NOMO-1 (cell line): ENCODE measurements at regions not wholly inside any gene's neighbourhood (a gene's known extent, or its start where the extent isn't known, plus 50 kb on each side); places are given as distances from the start of the nearest gene placed in this dataset.
A peak's percentile ranks its signal among the peaks of the same experiment; 100 is the strongest.

Experiments
- DNase-seq, 2 experiments: peaks; one replicate each; lab custom pipeline; 2025; ENCODE audit not compliant: unreplicated experiment in 2 of 2; lab: John Stamatoyannopoulos, UW

DNA sequence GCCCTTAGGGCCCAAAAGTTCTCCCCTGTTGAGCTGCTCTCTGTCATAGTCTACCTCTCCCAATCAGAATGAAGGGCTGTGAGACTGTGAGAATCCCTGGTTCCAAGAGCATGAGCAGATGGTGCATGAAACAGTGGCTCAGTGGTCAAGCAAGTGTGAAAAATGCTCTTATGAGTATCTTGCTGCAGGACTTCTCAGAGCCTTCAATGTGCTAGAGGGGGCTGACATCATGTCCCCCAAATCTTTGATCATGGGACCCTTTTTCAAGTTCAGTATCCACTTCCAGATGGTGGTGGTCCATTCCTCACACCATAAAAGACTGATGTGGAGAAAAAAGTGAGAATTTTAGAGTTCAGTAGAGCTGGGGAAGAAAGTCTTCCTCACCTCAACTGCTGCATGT is 265.3 kb upstream of the HABP2 start:
- DNase-seq = no peak

DNA sequence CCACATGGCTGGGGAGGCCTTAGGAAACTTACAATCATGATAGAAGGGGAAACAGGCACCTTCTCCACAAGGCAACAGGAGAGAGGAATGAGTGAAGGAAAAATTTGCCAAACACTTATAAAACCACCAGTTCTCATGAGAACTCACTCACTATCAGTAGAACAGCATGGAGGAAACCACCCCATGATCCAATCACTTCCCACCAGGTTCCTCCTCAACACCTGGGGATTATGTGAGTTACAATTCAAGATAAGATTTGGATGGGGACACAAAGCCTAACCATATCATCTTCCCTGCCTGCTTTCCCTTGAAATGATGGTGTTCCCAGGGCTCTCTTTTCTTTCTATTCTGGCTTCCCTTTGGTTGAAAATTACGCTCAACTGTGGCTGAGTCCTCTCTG is 262.7 kb upstream of the HABP2 start:
- DNase-seq = no peak

DNA sequence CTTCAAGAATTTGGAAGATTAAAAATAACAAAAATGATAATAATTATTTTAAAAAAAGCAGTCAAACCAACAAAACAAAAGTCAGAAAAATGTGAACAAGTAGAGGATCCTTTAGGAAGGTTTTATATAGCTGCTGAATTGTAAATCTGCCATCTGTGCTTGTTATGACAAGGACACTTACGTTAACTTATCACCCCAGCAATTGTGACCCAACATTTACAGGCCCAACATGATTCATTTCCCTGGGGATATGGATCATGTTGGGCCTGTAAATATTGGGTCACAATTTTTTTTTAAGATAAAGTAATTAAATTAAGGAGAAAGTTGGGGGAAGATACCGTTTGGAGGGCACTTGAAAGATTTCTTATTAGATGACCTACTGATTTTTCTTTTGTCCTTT is 261.4 kb upstream of the HABP2 start:
- DNase-seq = no peak

DNA sequence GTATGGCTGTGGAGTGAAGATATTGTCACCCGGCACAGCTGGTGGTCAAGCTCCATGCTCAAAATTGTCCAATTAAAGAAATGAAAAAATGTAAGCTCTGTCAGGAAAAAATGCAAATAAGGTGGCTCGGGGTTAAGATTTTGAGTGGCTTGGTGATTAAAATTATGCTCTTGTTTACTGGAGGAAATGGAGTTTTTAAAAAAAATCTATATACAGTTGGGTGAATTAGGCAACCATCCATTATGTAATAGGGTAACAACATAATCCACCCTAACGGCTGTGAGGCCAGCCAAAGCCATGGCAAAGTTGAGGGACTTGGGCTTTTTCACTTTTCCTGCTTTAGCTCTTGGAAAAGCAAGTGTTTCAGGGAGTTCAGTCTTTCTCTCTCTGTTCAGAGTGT is 260.8 kb upstream of the HABP2 start:
- peak; percentile 45 to 66 for DNase-seq

DNA sequence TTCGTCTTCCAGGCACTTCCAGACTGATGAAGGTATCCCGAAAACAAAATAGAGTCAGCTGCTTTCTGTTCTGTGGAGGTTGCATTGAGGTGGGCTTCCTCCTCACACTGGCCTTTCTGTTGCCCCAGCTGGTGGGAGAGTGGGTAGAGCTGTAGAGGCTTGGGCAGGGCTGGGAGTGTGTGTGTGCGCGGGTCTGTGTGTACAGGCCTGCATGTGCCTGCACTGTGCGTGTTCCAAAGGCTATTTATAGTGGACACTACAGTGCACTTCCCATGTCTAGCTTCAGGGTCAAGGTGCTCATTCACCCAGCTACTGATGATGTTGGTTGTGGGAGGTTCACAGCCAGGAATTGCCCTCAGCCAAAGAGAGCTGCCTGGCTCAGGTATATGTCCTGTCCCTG is 260.1 kb upstream of the HABP2 start:
- no peak for DNase-seq

DNA sequence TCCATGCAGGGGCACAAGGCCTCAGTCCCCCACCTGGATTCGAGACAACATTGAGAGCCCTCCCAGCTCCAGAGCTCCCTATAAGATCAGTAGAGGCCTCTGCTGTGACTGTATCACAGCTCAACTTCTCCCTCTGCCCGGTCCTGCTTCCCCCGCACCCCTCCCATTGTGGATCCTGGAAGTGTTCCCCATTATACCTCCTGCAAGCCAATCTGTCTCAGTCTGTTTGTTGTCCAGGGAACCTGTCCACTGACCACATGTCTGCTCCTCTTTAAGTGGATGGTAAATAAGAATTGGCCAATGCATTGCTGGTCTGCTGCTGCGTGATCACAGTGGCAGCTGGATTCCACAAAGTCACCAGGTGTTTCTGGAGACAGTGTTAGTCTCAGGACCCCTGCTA is 259.7 kb upstream of the HABP2 start:
- DNase-seq = no peak

DNA sequence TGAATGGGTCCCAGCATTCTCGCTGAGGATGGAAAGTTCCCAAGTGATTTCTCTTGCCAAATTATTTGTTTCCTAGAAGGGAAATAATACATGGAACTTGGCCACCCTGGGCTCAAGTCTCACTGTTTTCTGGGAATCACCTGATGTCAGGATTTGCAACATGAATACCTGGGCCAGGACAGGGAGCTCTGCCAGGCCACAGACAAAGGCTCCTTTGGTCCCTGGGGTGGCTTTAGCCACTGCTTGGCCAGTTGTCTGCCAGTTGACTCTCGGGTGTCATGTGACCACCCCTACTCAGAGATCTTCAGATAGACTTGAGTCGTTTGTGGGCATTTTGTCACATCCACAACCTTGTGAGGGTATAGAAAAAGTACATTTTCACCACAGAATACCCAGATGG is 258.0 kb upstream of the HABP2 start:
- no peak for DNase-seq

DNA sequence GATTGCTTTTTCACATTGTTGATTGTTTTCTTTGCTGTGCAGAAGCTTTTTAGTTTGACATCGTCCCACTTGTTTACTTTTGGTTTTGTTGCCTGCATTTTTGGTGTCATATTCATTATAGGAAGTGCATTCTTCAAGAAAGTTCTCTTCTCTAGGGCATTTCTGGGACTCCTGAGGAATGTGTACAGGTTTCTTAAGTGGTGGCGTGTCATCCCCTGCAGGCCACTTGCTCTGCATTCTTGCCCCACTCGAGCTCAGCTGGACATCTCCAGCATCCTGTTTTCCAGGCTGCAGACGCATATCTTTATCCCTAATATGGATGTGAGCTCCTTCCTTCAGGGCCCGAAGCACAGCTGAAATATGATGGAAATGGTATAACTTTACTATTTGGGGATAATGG is 255.6 kb upstream of the HABP2 start:
- no peak for DNase-seq

DNA sequence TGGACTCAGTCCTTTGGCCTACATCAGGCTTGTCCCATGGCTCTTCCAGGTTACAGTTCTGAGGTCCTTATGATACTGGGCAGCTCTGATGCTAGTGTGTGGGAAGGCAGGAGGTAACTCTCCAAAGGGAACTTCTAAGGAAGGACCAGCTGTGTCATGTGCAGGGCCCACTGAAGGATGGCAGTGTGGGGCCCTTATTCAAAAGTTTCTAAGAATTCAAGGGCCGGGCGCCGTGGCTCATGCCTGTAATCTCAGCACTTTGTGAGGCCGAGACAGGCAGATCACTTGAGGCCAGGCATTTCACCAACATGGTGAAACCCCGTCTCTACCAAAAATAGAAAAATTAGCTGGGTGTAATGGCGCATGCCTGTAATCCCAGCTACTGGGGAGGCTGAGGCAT is 254.2 kb upstream of the HABP2 start:
- DNase-seq = no peak

DNA sequence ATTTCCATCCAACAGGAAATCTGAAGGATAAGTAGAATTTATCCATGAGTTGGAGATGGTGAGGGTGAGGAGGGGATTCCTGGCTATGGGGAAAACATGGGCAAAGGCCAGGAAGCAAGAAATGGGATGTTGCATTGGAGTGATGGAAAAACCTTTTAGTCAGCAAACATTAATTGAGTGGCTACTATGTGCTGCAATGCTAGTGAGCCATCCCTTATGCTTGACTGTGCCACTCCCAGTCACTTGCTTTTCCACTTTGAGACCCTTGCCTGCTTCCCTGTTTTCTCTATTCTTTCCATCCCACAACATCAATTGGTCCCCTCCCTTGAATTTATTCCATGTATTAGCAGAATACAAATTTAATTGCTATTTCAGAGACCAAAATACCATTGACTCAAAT is 252.7 kb upstream of the HABP2 start:
- DNase-seq = no peak

DNA sequence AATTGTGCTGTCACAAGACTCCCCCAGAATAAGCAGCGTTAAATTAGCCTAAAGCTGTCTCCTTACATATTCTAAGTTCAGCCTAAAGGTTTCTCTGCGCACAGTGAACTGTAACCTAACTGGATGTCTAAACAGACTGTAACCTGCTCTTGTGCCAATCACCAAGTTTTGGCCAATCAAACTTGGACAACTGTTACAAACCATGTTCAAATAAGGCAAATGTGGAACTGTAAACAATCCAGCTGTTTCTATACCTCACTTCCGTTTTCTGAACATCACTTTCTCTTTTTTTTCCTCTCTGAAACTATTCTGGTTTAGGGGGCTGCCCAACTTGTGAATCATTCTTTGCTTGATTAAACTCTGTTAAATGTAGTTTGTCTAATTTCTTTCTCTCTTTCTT is 252.2 kb upstream of the HABP2 start:
- DNase-seq = peak; percentile 36 to 79

DNA sequence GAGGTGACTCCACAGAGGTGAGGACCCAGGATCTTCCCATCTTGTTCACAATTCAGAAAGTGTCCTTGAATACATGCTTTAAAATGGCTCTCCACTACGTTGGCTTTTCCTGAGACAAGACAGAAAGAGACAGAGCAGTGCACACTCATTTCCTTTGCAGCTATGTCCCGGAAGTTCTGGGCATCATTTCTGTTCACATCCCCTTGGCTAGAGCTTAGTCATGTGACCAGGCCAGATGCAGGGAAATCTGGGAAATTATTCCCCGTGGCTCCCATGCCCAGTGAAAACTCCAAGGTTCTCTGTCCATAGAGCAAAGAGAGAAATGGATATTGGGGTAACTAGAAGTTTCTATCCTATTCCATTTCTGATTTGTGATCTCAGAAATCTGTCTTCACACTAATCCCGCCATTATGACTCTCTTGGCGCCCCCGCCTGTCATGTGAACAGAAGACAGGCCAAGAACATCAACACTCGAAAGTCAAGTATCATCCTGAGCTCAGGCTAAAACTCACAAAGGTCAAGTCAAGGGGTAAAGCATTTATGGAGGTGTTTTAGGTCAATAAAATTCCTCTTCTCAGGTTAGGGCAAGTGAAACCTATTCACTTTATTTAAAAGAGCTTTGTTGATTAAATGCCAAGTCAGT is 251.4 kb upstream of the HABP2 start:
- DNase-seq = no peak

DNA sequence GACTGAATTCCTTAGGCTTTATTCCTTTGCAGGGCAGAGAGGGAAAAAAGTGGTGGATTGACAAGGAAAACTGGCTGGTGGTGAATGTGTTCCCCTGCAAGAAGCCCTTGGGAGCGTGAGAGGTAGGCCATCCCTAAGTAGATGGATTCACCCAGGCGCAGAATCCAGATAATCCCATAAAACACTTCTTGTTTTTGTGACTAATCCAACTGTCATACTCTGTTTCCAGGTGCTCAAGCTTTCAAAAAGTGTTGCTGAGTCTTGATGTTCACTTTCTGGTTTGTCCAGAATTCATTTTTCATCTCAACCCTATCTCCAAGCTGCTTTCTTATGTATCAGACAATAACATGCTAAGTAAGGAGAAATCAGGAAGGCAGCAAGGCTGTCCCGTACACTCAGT is 250.8 kb upstream of the HABP2 start:
- no peak for DNase-seq

DNA sequence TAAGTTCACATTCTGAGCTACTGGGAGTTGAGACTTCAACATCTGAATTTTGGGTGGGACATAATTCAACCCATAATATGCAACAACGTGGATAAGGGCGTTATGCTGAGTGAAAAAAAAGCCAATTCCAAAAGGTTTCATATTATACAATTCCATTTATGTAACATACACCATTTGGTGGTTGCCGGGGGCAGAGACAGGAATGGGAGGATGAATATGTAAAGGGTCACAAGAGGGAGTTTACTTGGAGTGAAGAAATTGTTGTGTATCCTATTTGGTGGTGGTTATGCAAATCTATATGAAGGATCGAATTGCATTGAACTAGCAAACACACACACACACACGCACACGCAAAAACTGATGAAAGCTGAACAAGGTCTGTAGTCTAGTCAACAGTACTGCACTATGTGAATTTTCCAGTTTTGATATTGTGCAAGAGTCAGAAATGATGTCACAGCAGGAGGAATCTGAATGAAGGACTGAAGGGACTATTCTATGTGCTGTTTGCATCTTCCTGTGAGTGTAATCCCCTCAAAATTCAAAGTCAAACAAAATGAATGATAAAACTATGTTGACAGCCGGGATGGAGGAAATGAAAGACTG is 249.2 kb upstream of the HABP2 start:
- DNase-seq = peak in 1 of 2 experiments; percentile 12

DNA sequence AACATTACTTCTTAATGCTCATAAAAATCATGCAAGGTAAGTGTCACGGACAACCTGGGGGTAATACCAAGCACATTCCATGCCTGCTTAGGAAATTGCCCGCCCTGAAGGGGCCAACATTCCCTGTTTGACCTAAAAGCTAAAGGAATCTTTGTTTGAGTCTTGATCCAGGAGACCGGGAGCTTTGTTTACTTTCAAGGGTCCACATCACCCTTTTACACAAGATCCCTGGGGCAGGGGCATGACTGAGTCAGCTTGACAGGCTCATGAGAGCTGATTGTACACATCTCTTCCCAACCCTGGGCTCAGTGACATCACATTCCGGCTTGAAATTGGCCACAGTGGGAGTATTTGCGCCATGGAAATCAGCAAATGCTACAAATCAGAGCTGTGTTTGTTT is 248.1 kb upstream of the HABP2 start:
- DNase-seq = no peak

DNA sequence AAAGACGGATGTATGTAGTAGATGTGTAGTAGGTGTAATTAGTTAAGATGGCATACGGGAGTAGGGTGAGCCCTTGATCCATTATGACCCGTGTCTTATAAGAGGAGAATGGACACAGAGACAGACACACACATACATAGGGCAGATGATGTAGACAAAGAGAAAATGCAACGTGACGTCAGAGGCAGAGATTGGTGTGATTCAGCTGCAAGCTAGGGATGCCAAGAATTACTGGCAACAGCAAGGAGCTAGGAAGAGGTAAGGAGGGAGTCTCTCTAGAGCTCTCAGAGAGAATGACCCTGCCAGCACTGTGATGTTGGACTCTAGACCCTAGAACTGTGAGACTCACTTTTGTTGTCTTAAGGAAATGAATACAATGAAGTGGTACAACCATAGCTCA is 247.0 kb upstream of the HABP2 start:
- DNase-seq = no peak

DNA sequence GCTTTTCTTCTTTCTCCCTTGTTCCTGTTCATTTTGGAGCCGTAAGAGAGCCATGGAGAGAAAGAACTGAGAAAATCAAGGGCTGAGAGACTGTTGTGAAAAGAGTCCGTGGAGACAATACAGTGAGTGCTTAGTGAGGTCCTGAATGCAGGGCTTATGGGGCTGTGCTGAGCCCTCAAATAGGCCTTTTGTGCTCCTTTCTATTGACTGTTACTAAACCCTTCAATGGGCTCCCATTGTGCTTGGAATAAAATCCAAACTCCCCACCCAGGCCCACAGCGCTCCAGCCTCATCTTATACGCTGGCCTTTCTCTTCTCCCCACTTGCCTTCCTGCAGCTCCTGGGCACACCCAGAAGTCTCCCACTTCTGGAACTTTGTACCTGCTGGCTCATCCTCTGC is 243.1 kb upstream of the HABP2 start:
- DNase-seq = no peak

DNA sequence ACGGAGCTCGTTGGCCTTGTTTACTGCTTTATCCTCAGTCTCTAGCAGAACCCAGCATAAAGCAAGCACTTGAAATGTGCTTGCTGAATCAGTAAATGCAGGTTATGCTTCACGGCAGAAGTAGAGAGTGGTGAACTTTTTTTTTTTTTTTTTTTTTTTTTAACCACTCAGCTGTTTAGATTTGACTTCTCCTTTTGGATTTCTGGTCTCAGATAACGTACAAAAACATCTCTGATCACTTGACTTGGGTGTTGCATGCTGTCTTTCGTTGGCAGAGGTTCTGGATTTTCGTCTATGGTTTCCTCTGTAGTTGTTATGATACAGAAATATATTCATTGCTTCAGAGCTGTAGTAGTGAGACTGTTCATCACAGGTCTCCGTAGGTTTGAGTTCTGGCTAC is 242.5 kb upstream of the HABP2 start:
- peak; percentile 24 to 39 for DNase-seq

DNA sequence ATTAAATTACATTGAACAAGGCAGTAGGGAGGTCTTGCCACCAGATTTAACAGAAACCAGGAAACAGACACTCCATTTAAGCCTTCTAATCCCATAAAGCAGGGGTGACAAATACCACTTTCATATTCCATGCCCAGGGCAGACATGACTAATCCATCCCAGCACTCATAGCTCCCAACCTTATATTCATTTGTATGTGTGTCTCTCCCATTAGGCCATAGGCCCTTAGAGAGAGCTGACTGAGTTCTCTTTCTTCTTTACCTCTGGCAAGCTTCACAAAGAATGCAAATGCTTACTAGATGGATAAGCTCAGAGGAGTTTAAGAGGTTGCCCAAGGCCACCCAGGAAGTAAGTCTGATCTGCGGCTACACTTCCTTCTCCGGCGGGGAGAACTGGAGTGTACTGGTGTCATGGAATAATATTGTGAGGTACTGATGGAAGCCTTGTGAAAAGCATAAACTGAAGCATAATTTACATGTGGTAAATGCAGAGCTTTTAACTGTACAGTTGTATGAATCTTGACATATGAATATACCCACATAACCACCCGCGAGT is 239.7 kb upstream of the HABP2 start:
- DNase-seq = no peak

DNA sequence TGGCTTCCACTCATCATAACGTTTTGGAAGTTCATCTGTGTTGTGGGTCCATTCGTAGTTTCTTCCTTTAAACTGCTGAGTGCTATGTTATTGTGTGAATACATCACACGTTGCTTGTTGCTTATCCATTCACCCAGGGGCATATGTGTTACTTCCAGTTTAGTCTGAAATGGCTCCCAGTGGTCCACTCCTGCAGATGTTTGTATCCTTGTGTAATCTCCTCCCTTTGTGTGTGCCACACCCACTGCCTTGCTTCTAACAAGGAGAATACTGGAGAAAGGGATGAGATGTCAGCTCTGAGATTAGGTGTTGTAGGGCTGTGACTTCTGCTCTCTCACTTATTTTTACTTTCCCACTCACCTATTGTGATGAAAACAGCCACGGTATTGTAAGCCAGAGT is 239.1 kb upstream of the HABP2 start:
- DNase-seq = no peak

DNA sequence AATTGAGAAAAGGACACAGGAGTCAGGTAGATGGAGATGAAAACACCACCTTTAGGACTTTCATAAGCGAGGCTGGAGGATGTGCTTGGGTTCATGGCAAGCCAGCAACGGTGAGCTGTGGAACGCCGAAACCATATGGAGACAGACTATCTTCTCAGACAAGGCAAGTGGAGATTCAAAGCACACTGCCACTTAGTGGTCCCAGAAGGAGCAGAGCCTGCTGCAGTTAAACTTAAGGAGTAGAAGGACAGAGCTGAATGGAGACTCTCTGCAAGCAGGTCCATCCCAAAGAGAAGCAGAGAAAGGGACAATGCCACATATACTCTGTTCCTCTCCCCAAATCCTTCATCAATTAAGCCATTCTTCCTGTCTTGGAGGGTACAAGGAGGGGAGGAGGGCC is 236.3 kb upstream of the HABP2 start:
- no peak for DNase-seq

DNA sequence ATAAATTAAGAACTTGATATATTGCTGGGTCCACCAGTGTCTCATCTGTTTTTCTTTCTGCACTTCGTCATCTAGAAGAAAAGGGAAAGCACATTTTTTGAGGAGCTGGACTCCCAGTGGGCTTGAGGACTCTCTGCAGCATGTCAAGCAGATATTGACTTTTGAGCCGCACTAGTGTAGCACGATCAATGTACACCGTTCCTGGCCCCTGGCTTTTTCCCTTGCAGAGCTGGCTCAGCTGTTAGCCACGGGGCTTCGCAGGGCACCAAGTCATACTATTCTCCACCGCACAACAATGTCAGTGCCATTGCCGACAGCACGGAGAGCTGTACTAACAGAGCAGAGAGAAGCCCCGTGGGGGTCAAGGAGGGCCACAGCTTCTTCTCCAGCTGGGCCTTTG is 235.4 kb upstream of the HABP2 start:
- DNase-seq = no peak

DNA sequence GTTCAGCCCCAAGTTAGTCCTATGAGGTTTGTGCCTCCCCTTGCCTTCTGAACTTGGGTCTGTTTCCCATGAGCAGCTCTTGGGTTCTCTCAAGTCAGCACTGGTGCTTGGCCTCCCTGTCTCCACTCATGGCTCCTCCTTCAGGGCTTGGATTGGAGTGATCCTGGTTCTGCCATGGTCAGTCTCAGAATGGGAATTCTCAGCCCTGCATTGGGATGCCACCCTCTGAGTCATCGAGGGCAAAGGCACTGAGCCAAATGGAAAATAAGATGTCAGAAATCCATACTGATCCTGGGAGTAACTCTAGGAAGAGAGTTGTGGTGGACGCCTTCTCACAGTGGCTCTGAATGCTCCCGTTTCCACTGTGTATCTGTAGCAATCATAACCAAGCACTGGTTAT is 233.4 kb upstream of the HABP2 start:
- no peak for DNase-seq
